ENCODE measurements at regions not wholly inside any gene's neighbourhood (a gene's known extent, or its start where the extent isn't known, plus 50 kb on each side); places are given as distances from the start of the nearest gene placed in this dataset.

DNA sequence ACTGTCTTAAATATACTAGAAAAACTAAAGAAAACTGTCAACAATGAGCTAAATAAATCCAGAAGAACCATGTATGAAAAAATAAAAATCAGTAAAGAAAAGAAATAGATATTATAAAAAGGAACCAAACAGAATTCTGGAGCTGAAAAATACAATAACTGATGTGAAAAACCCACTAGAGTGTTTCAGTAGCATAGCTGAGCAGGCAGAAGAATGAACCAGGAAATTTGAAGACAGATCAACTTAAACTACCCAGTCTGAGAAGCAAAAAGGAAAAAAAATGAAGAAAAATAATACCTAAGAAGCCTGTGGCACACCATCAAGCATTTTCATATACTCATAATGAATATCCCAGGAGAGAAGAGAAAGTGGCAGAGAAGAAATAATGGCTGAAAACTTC lies 240.1 kb upstream of the RXFP2 start:
- Histone ChIP-seq H3K36me3 (ENCODE audit: control insufficient read depth in 4 of 4, insufficient read depth in 3 of 4, low read depth in 1 of 4, low read length in 3 of 4) (no peaks in the 10 kb centered on the region), H3K4me1 (ENCODE audit: control insufficient read depth in 4 of 4, insufficient read depth in 4 of 4, low read length in 3 of 4) (no peaks in the 10 kb centered on the region), H3K27ac (ENCODE audit: low read depth in 1 of 2, low read length in 2 of 2) (no peak overlapping the region), H3K27me3 (ENCODE audit: control insufficient read depth in 4 of 4, insufficient read depth in 4 of 4, low read length in 3 of 4) (peaks cover 0 to 6% (median 0%) of the 10 kb centered on the region in 4 donors), H3K9ac (ENCODE audit: low read depth in 1 of 2, low read length in 2 of 2) (no peak overlapping the region), H3K4me3 (ENCODE audit: low read depth in 1 of 3, low read length in 3 of 3) (no peak overlapping the region), H3K9me3 (ENCODE audit: control insufficient read depth in 4 of 4, low read length in 3 of 4) (peaks cover 1 to 6% (median 3%) of the 10 kb centered on the region in 4 donors)
- TF ChIP-seq RAD21 (IDR thresholded peaks at IDR 0.05) (no peak), FOXA1 (IDR thresholded peaks at IDR 0.05) (no peak), GABPA (IDR thresholded peaks at IDR 0.05 in 1 of 2, conservative IDR thresholded peaks at IDR 0.05 in 1 of 2) (no peak), SP1 (IDR thresholded peaks at IDR 0.05) (no peak), NR2F2 (IDR thresholded peaks at IDR 0.05) (no peak)
- TF ChIP-seq, protein P1, sequence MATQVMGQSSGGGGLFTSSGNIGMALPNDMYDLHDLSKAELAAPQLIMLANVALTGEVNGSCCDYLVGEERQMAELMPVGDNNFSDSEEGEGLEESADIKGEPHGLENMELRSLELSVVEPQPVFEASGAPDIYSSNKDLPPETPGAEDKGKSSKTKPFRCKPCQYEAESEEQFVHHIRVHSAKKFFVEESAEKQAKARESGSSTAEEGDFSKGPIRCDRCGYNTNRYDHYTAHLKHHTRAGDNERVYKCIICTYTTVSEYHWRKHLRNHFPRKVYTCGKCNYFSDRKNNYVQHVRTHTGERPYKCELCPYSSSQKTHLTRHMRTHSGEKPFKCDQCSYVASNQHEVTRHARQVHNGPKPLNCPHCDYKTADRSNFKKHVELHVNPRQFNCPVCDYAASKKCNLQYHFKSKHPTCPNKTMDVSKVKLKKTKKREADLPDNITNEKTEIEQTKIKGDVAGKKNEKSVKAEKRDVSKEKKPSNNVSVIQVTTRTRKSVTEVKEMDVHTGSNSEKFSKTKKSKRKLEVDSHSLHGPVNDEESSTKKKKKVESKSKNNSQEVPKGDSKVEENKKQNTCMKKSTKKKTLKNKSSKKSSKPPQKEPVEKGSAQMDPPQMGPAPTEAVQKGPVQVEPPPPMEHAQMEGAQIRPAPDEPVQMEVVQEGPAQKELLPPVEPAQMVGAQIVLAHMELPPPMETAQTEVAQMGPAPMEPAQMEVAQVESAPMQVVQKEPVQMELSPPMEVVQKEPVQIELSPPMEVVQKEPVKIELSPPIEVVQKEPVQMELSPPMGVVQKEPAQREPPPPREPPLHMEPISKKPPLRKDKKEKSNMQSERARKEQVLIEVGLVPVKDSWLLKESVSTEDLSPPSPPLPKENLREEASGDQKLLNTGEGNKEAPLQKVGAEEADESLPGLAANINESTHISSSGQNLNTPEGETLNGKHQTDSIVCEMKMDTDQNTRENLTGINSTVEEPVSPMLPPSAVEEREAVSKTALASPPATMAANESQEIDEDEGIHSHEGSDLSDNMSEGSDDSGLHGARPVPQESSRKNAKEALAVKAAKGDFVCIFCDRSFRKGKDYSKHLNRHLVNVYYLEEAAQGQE (IDR thresholded peaks at IDR 0.05): no peak
- TF ChIP-seq, protein P2, sequence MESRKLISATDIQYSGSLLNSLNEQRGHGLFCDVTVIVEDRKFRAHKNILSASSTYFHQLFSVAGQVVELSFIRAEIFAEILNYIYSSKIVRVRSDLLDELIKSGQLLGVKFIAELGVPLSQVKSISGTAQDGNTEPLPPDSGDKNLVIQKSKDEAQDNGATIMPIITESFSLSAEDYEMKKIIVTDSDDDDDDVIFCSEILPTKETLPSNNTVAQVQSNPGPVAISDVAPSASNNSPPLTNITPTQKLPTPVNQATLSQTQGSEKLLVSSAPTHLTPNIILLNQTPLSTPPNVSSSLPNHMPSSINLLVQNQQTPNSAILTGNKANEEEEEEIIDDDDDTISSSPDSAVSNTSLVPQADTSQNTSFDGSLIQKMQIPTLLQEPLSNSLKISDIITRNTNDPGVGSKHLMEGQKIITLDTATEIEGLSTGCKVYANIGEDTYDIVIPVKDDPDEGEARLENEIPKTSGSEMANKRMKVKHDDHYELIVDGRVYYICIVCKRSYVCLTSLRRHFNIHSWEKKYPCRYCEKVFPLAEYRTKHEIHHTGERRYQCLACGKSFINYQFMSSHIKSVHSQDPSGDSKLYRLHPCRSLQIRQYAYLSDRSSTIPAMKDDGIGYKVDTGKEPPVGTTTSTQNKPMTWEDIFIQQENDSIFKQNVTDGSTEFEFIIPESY (IDR thresholded peaks at IDR 0.05): no peak
- TF ChIP-seq, protein P3, sequence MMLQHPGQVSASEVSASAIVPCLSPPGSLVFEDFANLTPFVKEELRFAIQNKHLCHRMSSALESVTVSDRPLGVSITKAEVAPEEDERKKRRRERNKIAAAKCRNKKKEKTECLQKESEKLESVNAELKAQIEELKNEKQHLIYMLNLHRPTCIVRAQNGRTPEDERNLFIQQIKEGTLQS (IDR thresholded peaks at IDR 0.05): no peak
- TF ChIP-seq, protein P4, sequence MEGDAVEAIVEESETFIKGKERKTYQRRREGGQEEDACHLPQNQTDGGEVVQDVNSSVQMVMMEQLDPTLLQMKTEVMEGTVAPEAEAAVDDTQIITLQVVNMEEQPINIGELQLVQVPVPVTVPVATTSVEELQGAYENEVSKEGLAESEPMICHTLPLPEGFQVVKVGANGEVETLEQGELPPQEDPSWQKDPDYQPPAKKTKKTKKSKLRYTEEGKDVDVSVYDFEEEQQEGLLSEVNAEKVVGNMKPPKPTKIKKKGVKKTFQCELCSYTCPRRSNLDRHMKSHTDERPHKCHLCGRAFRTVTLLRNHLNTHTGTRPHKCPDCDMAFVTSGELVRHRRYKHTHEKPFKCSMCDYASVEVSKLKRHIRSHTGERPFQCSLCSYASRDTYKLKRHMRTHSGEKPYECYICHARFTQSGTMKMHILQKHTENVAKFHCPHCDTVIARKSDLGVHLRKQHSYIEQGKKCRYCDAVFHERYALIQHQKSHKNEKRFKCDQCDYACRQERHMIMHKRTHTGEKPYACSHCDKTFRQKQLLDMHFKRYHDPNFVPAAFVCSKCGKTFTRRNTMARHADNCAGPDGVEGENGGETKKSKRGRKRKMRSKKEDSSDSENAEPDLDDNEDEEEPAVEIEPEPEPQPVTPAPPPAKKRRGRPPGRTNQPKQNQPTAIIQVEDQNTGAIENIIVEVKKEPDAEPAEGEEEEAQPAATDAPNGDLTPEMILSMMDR (IDR thresholded peaks at IDR 0.05; ENCODE audit: low read depth, low read length, missing input control): no peak
- no peak for DNase-seq (ENCODE audit: low spot score)

DNA sequence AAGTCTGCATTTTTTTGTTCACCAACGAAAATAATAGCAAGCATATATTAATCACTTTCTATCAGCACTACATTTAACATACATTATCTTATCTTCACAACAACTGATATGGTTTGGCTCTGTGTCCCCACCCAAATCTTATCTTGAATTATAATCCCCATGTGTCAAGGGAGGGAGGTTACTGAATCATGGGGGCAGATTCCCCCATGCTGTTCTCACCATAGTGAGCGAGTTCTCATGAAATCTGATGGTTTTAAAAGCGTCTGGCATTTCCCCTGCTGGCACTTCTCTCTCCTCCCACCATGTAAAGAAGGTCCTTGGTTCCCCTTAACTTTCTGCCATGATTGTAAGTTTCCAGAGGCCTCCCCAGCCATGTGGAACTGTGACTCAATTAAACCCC lies 235.7 kb upstream of the RXFP2 start:
- Histone ChIP-seq H3K4me3 (ENCODE audit: low read depth in 1 of 3, low read length in 3 of 3) (no peak overlapping the region), H3K9me3 (ENCODE audit: control insufficient read depth in 4 of 4, low read length in 3 of 4) (peaks cover 0 to 5% (median 1%) of the 10 kb centered on the region in 4 donors), H3K4me1 (ENCODE audit: control insufficient read depth in 4 of 4, insufficient read depth in 4 of 4, low read length in 3 of 4) (no peaks in the 10 kb centered on the region), H3K9ac (ENCODE audit: low read depth in 1 of 2, low read length in 2 of 2) (no peak overlapping the region), H3K27ac (ENCODE audit: low read depth in 1 of 2, low read length in 2 of 2) (no peak overlapping the region), H3K27me3 (ENCODE audit: control insufficient read depth in 4 of 4, insufficient read depth in 4 of 4, low read length in 3 of 4) (no peaks in the 10 kb centered on the region), H3K36me3 (ENCODE audit: control insufficient read depth in 4 of 4, insufficient read depth in 3 of 4, low read depth in 1 of 4, low read length in 3 of 4) (no peaks in the 10 kb centered on the region)
- no peak for TF ChIP-seq RXRA (IDR thresholded peaks at IDR 0.05)
- TF ChIP-seq, protein P5, sequence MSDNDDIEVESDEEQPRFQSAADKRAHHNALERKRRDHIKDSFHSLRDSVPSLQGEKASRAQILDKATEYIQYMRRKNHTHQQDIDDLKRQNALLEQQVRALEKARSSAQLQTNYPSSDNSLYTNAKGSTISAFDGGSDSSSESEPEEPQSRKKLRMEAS (IDR thresholded peaks at IDR 0.05): no peak
- WGBS: 49% methylated on average over 3 of the region's 3 CpGs
- DNase-seq (ENCODE audit: low spot score): no peak
